ENCODE measurements at regions not wholly inside any gene's neighbourhood (a gene's known extent, or its start where the extent isn't known, plus 50 kb on each side); places are given as distances from the start of the nearest gene placed in this dataset.

GRCh38 chr2:120482334-120482733 is 136.4 kb downstream of the INHBB start:
- DNase-seq (ENCODE audit: low spot score) (no peak), ATAC-seq (no peak), FAIRE-seq (no peak)
- no peak overlapping the region for H2AFZ ChIP-seq (ENCODE audit: low read length)
- ChIA-PET CTCF (ENCODE audit: low intra/inter-chr PET ratio, low total read pairs) (no interaction called here), POLR2A (interaction anchor here (0.9 to 6.5 kb wide), 8 partner anchors 9 to 64 kb away, joined by 3 to 159 read pairs (median 8); no protein-coding TSS in a partner anchor)
- 92% methylated on average over 9 of the region's 9 CpGs for WGBS (ENCODE audit: low lambda C conversion rate)
- no peaks in the 10 kb centered on the region for H3K9me3 ChIP-seq (ENCODE audit: low read length)
- no TSS peak for BruUV-seq (replicated peaks)
- no peak overlapping the region for H3K9ac ChIP-seq (ENCODE audit: insufficient read depth, low read depth, low read length)
- H3K79me2 ChIP-seq (ENCODE audit: insufficient read depth, low read length): no peaks in the 10 kb centered on the region
- H3K27me3 ChIP-seq (ENCODE audit: control insufficient read depth in 1 of 2, insufficient read depth in 2 of 2, low read length in 2 of 2): no peaks in the 10 kb centered on the region; a peak in 1 of 5 replicates
- no peaks in the 10 kb centered on the region for H3K36me3 ChIP-seq (replicated peaks in 1 of 2; ENCODE audit: control insufficient read depth in 1 of 2, insufficient read depth in 2 of 2, low read length in 2 of 2)
- intact Hi-C loops (cut with micrococcal nuclease; ENCODE audit: unreplicated experiment) (no loop called here), in situ Hi-C loops (cut with HindIII; ENCODE audit: extremely low pct_ligation_motif_present, low pct_unique_long_range_greater_than_20kb) (no loop called here)
- no peak overlapping the region for H3K4me2 ChIP-seq (ENCODE audit: low read depth, low read length)
- peaks cover 49% of the 10 kb centered on the region for H3K4me1 ChIP-seq (ENCODE audit: insufficient read depth, low read length)
- no peaks in the 10 kb centered on the region for H4K20me1 ChIP-seq (ENCODE audit: insufficient read depth, low read length)
- no peak overlapping the region for H3K27ac ChIP-seq (ENCODE audit: extremely low read length, insufficient read depth, low read length)
- no peak overlapping the region for H3K4me3 ChIP-seq (replicated peaks in 1 of 3; ENCODE audit: insufficient read depth in 1 of 3, low read depth in 2 of 3, low read length in 3 of 3)
- TF ChIP-seq ZNF354B (CRISPR knock-in tag; IDR thresholded peaks at IDR 0.05) (no peak), GPBP1L1 (CRISPR knock-in tag; IDR thresholded peaks at IDR 0.05) (no peak), KLF16 (CRISPR knock-in tag; IDR thresholded peaks at IDR 0.05) (no peak), CEBPG (CRISPR knock-in tag; IDR thresholded peaks at IDR 0.05) (no peak), HNRNPLL (IDR thresholded peaks at IDR 0.05; ENCODE audit: low read depth, low read length, poor library complexity, severe bottlenecking) (no peak), ZNF430 (CRISPR knock-in tag; IDR thresholded peaks at IDR 0.05) (no peak), PRDM15 (CRISPR knock-in tag; IDR thresholded peaks at IDR 0.05) (no peak), POLR2G (IDR thresholded peaks at IDR 0.05; ENCODE audit: low read depth, low read length) (no peak), ZNF709 (CRISPR knock-in tag; IDR thresholded peaks at IDR 0.05) (no peak), ZNF10 (CRISPR knock-in tag; IDR thresholded peaks at IDR 0.05; ENCODE audit: borderline replicate concordance, low read depth) (no peak), ZBTB38 (CRISPR knock-in tag; IDR thresholded peaks at IDR 0.05) (no peak), HNRNPH1 (optimal IDR thresholded peaks at IDR 0.05; ENCODE audit: low read depth, low read length) (no peak), PHF8 (CRISPR knock-in tag; IDR thresholded peaks at IDR 0.05) (no peak), CENPT (CRISPR knock-in tag; IDR thresholded peaks at IDR 0.05; ENCODE audit: low read depth) (no peak), HOXA9 (CRISPR knock-in tag; IDR thresholded peaks at IDR 0.05; ENCODE audit: borderline replicate concordance) (0 out of 2 replicates have a peak, but pooled peaks have one; percentile 55), SAP130 (CRISPR knock-in tag; IDR thresholded peaks at IDR 0.05; ENCODE audit: low read depth) (no peak)
- TF ChIP-seq, protein P1, sequence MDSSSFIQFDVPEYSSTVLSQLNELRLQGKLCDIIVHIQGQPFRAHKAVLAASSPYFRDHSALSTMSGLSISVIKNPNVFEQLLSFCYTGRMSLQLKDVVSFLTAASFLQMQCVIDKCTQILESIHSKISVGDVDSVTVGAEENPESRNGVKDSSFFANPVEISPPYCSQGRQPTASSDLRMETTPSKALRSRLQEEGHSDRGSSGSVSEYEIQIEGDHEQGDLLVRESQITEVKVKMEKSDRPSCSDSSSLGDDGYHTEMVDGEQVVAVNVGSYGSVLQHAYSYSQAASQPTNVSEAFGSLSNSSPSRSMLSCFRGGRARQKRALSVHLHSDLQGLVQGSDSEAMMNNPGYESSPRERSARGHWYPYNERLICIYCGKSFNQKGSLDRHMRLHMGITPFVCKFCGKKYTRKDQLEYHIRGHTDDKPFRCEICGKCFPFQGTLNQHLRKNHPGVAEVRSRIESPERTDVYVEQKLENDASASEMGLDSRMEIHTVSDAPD (CRISPR knock-in tag; IDR thresholded peaks at IDR 0.05): 0 out of 2 replicates have a peak, but pooled peaks have one; percentile 17
- TF ChIP-seq, protein P2, sequence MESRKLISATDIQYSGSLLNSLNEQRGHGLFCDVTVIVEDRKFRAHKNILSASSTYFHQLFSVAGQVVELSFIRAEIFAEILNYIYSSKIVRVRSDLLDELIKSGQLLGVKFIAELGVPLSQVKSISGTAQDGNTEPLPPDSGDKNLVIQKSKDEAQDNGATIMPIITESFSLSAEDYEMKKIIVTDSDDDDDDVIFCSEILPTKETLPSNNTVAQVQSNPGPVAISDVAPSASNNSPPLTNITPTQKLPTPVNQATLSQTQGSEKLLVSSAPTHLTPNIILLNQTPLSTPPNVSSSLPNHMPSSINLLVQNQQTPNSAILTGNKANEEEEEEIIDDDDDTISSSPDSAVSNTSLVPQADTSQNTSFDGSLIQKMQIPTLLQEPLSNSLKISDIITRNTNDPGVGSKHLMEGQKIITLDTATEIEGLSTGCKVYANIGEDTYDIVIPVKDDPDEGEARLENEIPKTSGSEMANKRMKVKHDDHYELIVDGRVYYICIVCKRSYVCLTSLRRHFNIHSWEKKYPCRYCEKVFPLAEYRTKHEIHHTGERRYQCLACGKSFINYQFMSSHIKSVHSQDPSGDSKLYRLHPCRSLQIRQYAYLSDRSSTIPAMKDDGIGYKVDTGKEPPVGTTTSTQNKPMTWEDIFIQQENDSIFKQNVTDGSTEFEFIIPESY (CRISPR knock-in tag; IDR thresholded peaks at IDR 0.05): peak; percentile 77
